Stimulated activated CD4-positive, alpha-beta T cell treated with anti-CD3 and anti-CD28 coated beads, Interleukin-15, amount 100 ng/mL, for 24 hours (primary cell): ENCODE measurements at regions not wholly inside any gene's neighbourhood (a gene's known extent, or its start where the extent isn't known, plus 50 kb on each side); places are given as distances from the start of the nearest gene placed in this dataset.

Experiments
- DNase-seq: peaks from one replicate; pipeline ENCODE4 v3.0.0-alpha.2; 2020

DNA sequence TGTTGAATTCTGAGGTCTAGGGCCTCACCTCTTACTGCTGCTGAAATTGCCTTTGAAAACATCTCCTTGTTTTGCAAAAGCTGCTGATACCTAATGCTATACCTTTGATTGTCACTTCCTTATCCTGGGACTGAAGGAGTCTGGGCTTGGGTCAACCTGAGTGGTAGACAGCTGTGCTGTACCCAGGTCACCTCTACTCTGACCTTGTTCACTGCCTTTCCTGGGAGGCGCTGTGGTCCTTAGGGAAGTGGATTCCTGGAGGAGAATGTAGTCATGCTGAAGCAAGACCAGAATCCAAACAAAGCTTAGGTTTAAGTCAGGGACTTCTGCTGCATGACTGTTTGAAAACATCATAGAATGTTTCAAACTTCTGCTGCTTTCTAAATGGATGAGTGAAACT lies 191.4 kb downstream of the SNAPC1 start:
- DNase-seq = no peak

GRCh38 chr14:61954306-61954705 lies 192.1 kb downstream of the SNAPC1 start:
- no peak for DNase-seq

DNA sequence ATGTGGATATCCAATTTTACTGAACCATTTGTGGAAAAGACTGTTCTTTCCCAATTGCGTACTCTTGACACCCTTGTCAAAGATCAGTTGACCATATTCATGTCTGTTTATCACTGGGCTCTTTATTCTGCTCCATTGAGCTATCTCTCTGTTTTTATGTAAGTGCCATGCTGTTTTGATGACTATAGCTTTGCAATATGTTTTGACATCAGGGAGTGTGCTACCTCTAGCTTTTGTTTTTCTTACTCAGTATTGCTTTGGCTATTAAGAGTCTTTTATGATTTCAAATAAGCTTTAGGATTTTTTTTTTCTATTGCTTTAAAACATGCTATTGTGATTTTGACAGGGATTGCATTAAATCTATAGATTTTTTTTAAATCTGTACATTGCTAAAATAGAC lies 194.3 kb downstream of the SNAPC1 start:
- DNase-seq = no peak

DNA sequence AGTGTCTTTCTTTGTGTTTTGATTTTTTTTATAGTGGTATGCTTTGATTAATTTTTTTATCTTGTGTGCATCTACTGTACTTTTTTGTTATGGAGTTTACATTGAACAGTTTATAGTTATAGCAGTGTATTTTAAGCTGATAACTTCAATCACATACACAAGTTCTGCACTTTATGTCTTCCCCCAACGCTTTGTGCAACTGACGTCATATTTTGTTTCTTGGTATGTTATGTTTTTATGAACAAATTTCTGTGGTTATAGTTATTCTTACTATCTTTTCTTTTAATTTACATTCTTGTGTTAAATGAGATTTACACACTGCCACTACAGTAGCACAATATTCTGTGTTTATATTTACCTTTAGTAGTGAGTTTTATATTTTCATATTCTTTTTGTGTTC lies 197.1 kb downstream of the SNAPC1 start:
- DNase-seq = no peak

DNA sequence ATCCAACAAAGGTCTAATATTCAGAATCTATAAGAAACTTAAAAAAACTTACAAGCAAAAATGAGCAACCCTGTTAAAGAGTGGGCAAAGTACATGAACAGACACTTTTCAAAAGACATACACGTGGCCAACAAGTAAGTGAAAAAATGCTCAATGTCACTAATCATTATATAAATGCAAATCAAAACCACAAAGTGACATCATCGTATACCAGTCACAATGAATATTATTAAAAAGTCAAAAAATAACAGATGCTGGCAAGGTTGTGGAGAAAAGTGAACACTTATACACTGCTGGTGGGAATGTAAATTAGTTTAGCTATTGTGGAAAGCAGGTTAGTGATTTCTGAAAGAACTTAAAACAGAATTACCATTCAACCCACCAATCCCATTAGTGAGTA lies 199.1 kb downstream of the SNAPC1 start:
- DNase-seq = no peak

DNA sequence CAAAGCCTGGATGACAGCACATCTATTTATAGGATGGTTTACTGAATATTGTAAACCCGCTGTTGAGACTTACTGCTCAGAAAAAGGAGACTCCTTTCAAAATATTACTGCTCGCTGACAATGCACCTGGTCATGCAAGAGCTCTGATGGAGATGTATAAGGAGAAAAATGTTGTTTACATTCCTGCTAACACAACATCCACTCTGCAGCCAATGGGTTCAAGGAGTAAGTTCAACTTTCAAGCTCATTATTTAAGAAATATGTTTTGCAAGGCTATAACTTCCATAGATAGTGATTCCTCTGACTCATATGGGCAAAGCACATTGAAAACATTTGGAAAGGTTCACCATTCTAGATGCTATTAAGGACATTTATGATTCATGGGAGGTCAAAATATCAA lies 201.7 kb downstream of the SNAPC1 start:
- DNase-seq = no peak

- DNase-seq = no peak
These were observed 203.0 kb downstream of the SNAPC1 start for GRCh38 chr14:61965030-61965745.

- DNase-seq = no peak
These were observed 206.0 kb downstream of the SNAPC1 start for GRCh38 chr14:61968207-61968606.

DNA sequence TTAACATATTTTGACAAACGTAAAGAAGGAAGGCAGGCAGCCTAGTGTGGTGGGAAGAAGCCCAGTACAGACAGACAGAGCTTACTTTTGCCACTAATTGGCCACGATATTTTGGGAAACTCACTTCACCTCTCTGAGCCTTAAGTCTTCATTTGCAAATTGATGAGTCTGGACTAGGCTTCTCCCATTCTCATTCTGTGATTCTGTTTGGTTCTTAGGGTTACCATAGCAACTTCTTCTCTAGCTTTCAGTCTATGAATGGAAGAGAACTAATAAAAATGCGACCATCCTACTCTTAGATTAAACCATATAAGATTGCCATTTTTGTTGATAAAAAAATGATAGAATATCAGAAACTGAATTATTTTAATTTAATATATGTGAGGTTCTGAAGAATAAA lies 210.5 kb downstream of the SNAPC1 start:
- no peak for DNase-seq

GRCh38 chr14:61973981-61974380 lies 211.8 kb downstream of the SNAPC1 start:
- no peak for DNase-seq

- no peak for DNase-seq
These were observed 215.0 kb downstream of the SNAPC1 start for GRCh38 chr14:61977217-61977616.

GRCh38 chr14:61988240-61988639 lies 226.0 kb downstream of the SNAPC1 start:
- DNase-seq = no peak

- no peak for DNase-seq
These were observed 229.9 kb downstream of the SNAPC1 start for GRCh38 chr14:61992139-61992538.

DNA sequence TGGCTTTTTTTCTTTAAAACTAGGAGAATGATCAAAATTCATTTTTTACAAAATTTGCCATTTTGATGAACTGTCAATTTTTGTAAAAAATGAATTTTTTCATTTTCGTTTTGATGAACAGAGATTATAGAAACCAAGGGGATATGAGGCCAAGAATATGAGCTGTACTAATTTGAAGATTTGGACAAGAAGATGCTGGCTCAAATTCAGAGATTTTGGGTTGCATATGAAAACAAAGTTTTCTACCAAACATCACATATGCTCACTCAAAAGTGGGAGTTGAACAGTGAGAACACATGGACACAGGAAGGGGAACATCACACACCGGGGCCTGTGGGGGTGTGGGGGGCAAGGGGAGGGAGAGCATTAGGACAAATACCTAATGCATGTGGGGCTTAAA lies 230.7 kb downstream of the SNAPC1 start:
- no peak for DNase-seq

DNA sequence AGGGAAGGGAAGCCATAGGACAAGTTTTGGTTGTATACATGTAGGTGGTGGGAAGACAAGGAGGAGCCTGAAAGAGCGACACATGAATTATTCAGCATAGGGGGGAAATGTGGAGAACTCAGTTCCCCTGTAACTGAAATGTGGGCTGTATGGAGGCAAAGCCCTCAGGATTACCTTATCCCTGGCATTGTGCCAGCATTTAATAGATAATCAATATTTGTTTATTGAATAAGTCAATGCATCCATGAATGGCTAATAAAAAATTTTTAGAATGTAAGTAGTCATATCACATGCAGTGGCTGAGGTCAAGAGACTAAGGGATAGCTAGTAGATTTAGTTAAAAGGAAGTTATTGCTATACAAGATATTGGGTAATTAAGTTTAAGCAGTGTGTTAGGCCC lies 232.4 kb downstream of the SNAPC1 start:
- no peak for DNase-seq

DNA sequence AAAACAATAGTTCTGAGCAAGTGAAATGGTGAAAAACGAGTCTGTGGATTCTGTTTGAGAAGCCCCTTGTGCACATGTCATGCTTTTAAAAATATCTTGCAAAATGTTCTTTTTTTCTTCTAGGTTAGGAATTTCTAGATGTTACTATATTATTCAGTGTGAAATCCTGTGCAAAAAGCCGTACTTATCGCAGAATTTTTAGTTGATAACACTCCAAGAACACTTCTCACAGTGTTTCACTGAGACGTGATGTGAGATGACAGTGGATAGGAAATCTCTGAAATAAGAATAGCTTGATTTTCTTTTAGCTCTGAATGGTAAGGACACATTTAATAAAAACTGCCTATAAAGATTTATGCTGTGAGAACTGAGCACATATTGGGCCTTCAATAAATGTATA lies 234.5 kb downstream of the SNAPC1 start:
- no peak for DNase-seq

GRCh38 chr14:61997161-61997560 lies 234.9 kb downstream of the SNAPC1 start:
- DNase-seq = no peak

GRCh38 chr14:62001963-62002362 lies 239.7 kb downstream of the SNAPC1 start:
- no peak for DNase-seq

GRCh38 chr14:62002642-62003041 lies 240.4 kb downstream of the SNAPC1 start:
- no peak for DNase-seq

- DNase-seq = no peak
These were observed 241.5 kb downstream of the SNAPC1 start for GRCh38 chr14:62003701-62004100.

DNA sequence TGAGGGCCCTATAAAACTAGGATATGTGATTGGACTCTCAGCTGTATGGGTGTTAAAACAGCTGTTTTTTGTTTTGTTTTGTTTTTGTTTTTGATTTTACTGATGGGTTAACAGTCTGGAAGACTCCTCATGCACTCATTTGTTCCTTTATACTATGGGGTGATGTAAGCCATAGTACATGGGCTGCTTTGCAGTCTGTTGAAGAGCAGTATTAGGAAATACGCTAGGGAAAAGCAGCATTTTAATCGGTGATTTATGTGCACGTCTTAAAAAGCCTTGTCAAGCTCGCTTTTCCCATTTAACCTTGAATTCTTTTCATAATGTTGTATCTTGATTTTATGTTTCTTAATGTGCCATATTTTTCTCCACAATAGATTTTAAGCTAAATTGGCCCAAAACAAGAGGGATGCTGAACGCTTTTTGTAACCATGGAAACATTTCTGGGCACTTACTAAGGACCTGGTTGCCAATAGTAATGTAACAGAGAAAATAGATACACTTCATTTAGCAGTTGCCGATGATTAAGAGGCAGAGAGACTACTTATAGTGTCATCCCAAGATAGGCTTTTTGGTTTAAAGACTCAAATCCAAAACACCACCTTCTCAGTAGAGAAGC lies 244.0 kb downstream of the SNAPC1 start:
- no peak for DNase-seq

GRCh38 chr14:62015243-62015642 lies 253.0 kb downstream of the SNAPC1 start:
- DNase-seq = no peak

GRCh38 chr14:62015945-62016344 lies 253.7 kb downstream of the SNAPC1 start:
- no peak for DNase-seq

DNA sequence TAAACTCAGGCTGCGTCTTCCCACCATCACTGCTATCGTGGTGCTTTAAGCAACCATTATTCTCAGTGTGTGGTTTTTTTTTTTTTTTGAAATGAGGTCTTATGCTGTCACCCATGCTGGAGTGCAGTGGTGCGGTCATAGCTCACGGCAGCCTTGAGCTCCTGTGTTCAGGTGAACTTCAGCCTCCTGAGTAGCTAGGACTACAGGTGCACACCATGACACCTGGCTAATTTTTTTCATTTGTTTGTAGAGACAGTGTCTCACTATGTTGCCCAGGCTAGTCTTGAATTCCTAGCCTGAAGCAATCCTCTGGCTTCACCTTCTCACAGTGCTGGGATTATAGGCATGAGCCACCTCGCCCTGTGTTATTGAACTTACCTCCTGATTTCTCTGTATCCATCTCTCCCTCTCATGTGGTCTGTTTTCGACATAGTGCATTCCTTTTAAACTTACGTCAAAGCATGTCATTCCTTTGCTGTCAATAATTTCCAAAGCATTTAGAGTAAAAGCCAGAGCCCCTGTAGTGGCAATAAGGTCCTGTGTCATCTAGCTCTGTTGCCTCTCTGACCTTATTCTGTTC lies 255.5 kb downstream of the SNAPC1 start:
- DNase-seq = no peak

DNA sequence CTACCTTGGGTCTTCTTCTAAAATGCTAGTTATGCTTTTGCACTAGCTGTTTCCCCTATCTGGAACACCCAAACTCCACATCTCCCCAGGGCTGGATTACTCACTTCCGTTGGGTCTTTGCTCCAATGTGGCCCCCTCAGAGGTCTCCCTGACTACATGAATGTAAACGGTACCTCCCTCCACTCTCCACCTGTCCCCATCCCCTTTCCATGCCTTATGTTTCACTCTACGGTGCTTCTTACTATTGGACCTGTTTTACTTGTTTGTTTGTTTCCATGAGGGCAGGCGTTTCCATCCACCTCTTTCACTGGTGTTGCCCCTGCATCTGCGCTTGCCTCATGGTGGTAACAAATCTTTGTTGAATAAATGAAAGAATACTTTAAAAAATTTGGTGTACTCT lies 256.4 kb downstream of the SNAPC1 start:
- DNase-seq = no peak
